AG04450 (cell line): ENCODE measurements at regions not wholly inside any gene's neighbourhood (a gene's known extent, or its start where the extent isn't known, plus 50 kb on each side); places are given as distances from the start of the nearest gene placed in this dataset.

ENCODE experiments used
- CTCF ChIA-PET: fragments of 300-600, 350-600 bp; formaldehyde crosslinking; extraction: SDS; loops from one replicate; lab custom pipeline; 2022; ENCODE audit warnings: antibody characterized with exemption, inconsistent platforms; lab: Charles Lee
- POLR2A ChIA-PET: fragments of 350-600 bp; formaldehyde crosslinking; extraction: SDS; loops from one replicate; lab custom pipeline; 2021; ENCODE audit warnings: antibody characterized with exemption, inconsistent platforms; lab: Yijun Ruan, JAX
- DNase-seq: peaks from one replicate; pipeline ENCODE4 v3.0.0-alpha.2; 2011; ENCODE audit warnings: low read depth, low spot score
- H3K27ac ChIP-seq: one replicate; pipeline ENCODE4 v1.5.1; 2012; ENCODE audit warnings: low read depth, low read length, control low read depth
- H3K27me3 ChIP-seq: one replicate; pipeline ENCODE4 v1.6.0; 2012; ENCODE audit warnings: low read length; ENCODE audit not compliant: control insufficient read depth, insufficient read depth
- H3K4me3 ChIP-seq: 2 replicates; pipeline ENCODE4 v1.5.1; 2011; ENCODE audit warnings: mild to moderate bottlenecking, low read depth, low read length, control low read depth
- H3K9me3 ChIP-seq: 2 replicates; pipeline ENCODE4 v1.5.1; 2012; ENCODE audit warnings: low read length; ENCODE audit not compliant: control insufficient read depth, insufficient read depth
- TF ChIP-seq, protein P1 (sequence below): IDR thresholded peaks from 2 replicates; pipeline ENCODE4 v1.5.1; 2011; ENCODE audit warnings: low read depth, low read length, control low read depth, inconsistent platforms

DNA sequence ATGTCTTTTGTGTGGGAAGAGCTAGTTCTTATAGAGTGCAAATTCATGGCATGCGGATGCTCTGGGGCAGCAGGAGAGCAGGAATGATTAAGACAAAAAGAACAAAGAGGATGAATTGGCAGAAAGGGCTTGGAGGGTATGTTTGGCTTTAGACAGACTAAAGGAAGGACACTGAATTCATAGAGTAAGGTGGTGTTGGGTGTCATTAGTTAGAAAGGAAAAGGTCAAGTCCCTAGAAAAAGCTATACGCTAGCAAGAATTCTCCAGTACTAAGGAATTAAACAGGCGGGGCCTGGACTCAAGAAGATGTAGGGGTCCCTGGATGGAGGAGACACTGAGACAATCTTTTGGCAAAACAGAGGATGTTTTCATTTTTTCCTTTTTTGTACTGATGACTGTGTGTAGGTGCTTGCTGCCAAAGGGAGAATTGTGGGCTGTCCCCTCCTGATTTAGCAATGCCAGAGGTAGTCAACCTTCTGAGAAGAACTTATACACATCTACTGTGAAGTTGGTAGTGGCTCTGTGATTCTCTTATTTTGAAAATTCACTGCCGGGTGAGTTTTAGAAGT lies 391.0 kb downstream of the SPRY1 start:
- no peaks in the 10 kb centered on the region for H3K27me3 ChIP-seq
- no peak for DNase-seq
- CTCF ChIA-PET, result no interaction called here

GRCh38 chr4:123788577-123788976 lies 392.0 kb downstream of the SPRY1 start:
- CTCF ChIA-PET, result no interaction called here

More for the DNA sequence above, 391.0 kb downstream of the SPRY1 start:
- H3K27ac ChIP-seq, result no peak overlapping the region
- H3K4me3 ChIP-seq, result no peak overlapping the region
- TF ChIP-seq, protein P1, sequence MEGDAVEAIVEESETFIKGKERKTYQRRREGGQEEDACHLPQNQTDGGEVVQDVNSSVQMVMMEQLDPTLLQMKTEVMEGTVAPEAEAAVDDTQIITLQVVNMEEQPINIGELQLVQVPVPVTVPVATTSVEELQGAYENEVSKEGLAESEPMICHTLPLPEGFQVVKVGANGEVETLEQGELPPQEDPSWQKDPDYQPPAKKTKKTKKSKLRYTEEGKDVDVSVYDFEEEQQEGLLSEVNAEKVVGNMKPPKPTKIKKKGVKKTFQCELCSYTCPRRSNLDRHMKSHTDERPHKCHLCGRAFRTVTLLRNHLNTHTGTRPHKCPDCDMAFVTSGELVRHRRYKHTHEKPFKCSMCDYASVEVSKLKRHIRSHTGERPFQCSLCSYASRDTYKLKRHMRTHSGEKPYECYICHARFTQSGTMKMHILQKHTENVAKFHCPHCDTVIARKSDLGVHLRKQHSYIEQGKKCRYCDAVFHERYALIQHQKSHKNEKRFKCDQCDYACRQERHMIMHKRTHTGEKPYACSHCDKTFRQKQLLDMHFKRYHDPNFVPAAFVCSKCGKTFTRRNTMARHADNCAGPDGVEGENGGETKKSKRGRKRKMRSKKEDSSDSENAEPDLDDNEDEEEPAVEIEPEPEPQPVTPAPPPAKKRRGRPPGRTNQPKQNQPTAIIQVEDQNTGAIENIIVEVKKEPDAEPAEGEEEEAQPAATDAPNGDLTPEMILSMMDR, result no peak
- H3K9me3 ChIP-seq, result no peaks in the 10 kb centered on the region
- POLR2A ChIA-PET, result interaction anchor here (1.4 kb wide), 1 partner anchor 45 kb away, joined by 4 read pairs; no protein-coding TSS in a partner anchor

DNA sequence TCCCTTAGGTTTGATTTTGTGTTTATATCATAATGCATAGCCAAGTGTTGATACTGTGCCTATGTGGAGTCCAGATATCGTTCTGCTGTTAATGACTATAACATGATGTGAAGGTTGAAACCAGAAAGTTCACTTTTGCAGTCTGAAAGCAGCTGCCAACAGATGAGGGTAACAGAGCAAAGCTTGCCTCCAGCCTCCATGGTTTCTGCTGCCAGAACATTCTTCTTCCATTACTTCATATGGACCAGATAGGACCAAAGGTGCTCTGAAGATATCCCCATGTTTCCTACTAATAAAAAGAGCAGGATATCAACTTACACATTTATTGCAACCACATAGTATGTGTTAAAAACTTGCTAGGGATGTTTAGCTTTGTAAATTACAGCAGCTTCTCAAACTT lies 394.1 kb downstream of the SPRY1 start:
- CTCF ChIA-PET, result no interaction called here
- DNase-seq, result no peak
- H3K9me3 ChIP-seq, result no peaks in the 10 kb centered on the region
- POLR2A ChIA-PET, result interaction anchor here (1.2 kb wide), 1 partner anchor 41 kb away, joined by 3 read pairs; no protein-coding TSS in a partner anchor
- H3K27ac ChIP-seq, result no peak overlapping the region
- no peak overlapping the region for H3K4me3 ChIP-seq
- TF ChIP-seq, protein P1, result no peak
- no peaks in the 10 kb centered on the region for H3K27me3 ChIP-seq

More at GRCh38 chr4:123788577-123788976, 392.0 kb downstream of the SPRY1 start:
- Histone ChIP-seq H3K27ac (no peak overlapping the region), H3K9me3 (no peaks in the 10 kb centered on the region), H3K27me3 (no peaks in the 10 kb centered on the region), H3K4me3 (no peak overlapping the region)
- TF ChIP-seq, protein P1, result no peak
- POLR2A ChIA-PET, result no interaction called here
- no peak for DNase-seq

DNA sequence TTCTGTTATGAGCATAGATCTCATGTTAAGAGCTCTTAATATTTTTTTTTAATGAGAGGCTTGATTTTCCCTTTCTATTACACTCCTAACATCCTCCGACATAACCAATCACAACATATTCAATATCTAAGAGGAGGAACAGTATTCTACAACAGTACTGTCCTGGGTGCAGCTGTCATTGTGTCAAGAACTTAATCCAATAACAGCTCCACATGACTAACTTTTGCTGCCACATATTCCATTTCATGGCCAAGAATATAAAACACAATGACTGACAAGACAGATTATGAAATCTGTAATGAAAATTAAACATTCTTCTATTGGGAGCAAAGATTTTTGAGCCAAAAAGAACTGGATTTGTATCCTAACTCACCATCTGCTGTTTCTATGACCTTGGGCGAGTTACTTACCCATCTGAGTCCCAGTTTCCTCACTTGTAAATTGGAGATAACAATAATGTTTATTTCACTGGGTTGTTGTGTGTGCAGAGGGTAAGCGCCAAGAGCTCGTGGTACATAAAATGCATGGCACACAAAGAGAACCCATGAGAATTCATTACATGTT lies 405.6 kb downstream of the SPRY1 start:
- H3K27ac ChIP-seq, result no peak overlapping the region
- no peak for DNase-seq
- H3K9me3 ChIP-seq, result no peaks in the 10 kb centered on the region
- no peak overlapping the region for H3K4me3 ChIP-seq
- TF ChIP-seq, protein P1, result no peak
- ChIA-PET CTCF (no interaction called here), POLR2A (no interaction called here)
- H3K27me3 ChIP-seq, result no peaks in the 10 kb centered on the region

DNA sequence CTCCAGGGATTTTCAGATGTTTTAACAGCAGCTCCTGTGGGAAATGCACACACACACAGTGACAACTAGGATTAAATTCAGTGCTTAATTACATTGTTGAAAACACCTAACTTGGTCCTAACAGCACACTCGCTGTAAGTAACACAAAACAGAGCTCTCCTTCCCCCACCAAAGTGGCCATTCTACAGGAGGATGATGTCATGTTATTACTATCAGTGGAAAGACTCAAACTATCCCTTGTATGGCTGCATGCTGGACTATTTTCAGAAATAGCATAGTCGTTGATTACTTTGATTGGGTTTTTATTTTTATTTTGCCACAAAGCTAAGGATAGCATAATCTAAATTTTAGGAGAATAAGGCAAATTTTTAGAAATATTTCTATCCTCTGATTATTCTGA lies 406.3 kb downstream of the SPRY1 start:
- no peaks in the 10 kb centered on the region for H3K9me3 ChIP-seq
- no peak overlapping the region for H3K27ac ChIP-seq
- POLR2A ChIA-PET, result no interaction called here
- TF ChIP-seq, protein P1, result no peak
- CTCF ChIA-PET, result no interaction called here
- DNase-seq, result no peak
- H3K4me3 ChIP-seq, result no peak overlapping the region
- no peaks in the 10 kb centered on the region for H3K27me3 ChIP-seq
